HEK293T (cell line): ENCODE measurements at regions not wholly inside any gene's neighbourhood (a gene's known extent, or its start where the extent isn't known, plus 50 kb on each side); places are given as distances from the start of the nearest gene placed in this dataset.

Experiments
- BHLHE40 ChIP-seq: fragments of 450-650 bp; IDR thresholded peaks from 2 replicates; pipeline ENCODE4 v1.6.1; 2016; ENCODE audit warnings: mild to moderate bottlenecking, moderate library complexity, borderline replicate concordance
- CTBP1 ChIP-seq: fragments of 450-650 bp; IDR thresholded peaks from 2 replicates; pipeline ENCODE4 v1.6.1; 2016; ENCODE audit warnings: borderline replicate concordance
- FOXA1 ChIP-seq: fragments of 450-650 bp; IDR thresholded peaks from 2 replicates; pipeline ENCODE4 v1.6.1; 2016; ENCODE audit warnings: mild to moderate bottlenecking
- FOXK2 ChIP-seq: fragments of 450-650 bp; IDR thresholded peaks from 2 replicates; pipeline ENCODE4 v1.6.1; 2016; ENCODE audit warnings: mild to moderate bottlenecking
- FOXM1 ChIP-seq: fragments of 450-650 bp; IDR thresholded peaks from 2 replicates; pipeline ENCODE4 v1.6.1; 2017; ENCODE audit warnings: mild to moderate bottlenecking, borderline replicate concordance
- HDGF ChIP-seq: fragments of 450-650 bp; IDR thresholded peaks from 2 replicates; pipeline ENCODE4 v1.6.1; 2017; ENCODE audit warnings: antibody characterized with exemption, borderline replicate concordance
- LEF1 ChIP-seq: fragments of 450-650 bp; IDR thresholded peaks from 2 replicates; pipeline ENCODE4 v1.6.1; 2017; ENCODE audit warnings: mild to moderate bottlenecking, borderline replicate concordance
- NFRKB ChIP-seq: fragments of 450-650 bp; IDR thresholded peaks from 2 replicates; pipeline ENCODE4 v1.6.1; 2016; ENCODE audit warnings: mild to moderate bottlenecking, moderate library complexity
- SP1 ChIP-seq: fragments of 450-650 bp; IDR thresholded peaks from 2 replicates; pipeline ENCODE4 v1.6.1; 2017
- SUZ12 ChIP-seq: fragments of 450-650 bp; IDR thresholded peaks from 2 replicates; pipeline ENCODE4 v1.6.1; 2016; ENCODE audit warnings: mild to moderate bottlenecking
- TARDBP ChIP-seq: fragments of 450-650 bp; IDR thresholded peaks from 2 replicates; pipeline ENCODE4 v1.6.1; 2016
- ZNF384 ChIP-seq: fragments of 450-650 bp; IDR thresholded peaks from 2 replicates; pipeline ENCODE4 v1.6.1; 2016
- TF ChIP-seq, protein P1 (sequence below): fragments of 450-650 bp; IDR thresholded peaks from 2 replicates; pipeline ENCODE4 v1.6.1; 2016

DNA sequence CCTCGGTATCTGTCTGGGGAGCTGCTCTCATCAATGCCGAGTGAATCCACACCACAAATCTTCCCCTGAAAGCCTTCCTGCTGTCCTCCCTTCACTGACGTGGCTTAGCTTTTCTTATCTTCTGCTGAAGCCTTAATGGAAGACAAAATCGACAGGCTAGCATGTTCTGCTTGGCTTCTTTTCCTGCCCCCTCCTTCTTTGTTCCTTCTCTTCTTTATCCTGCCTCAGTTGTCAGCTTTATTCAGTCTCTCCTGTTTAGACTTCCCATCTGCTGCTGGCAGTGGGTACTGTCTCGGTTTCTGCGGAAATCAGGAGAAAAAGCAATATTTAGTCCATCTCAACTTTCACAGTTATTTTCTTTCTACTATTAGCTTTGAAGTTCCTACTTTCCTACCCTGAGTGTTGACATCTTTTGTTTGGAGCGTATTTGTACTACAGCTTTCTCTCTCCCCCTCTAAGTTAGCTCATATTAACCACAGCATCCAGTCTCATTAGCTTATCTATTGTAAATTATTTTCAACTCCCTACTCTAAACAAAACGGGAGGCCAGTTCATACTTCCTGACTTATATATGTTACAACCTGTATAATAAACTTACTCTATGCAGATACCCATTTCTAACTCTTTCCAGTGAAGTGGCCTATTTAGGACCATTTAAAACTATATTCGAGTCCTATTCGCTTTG, 226.0 kb downstream of the DACT1 start:
- TF ChIP-seq SUZ12 (no peak), SP1 (no peak), ZNF384 (no peak), FOXM1 (no peak), BHLHE40 (no peak), NFRKB (no peak), TARDBP (no peak), CTBP1 (no peak), HDGF (no peak), FOXA1 (no peak), FOXK2 (no peak), LEF1 (no peak)
- TF ChIP-seq, protein P1, sequence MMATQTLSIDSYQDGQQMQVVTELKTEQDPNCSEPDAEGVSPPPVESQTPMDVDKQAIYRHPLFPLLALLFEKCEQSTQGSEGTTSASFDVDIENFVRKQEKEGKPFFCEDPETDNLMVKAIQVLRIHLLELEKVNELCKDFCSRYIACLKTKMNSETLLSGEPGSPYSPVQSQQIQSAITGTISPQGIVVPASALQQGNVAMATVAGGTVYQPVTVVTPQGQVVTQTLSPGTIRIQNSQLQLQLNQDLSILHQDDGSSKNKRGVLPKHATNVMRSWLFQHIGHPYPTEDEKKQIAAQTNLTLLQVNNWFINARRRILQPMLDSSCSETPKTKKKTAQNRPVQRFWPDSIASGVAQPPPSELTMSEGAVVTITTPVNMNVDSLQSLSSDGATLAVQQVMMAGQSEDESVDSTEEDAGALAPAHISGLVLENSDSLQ = no peak
